ENCODE measurements at regions not wholly inside any gene's neighbourhood (a gene's known extent, or its start where the extent isn't known, plus 50 kb on each side); places are given as distances from the start of the nearest gene placed in this dataset.
"Not testable (repeated sequence)": the region's sequence is repeated elsewhere in the genome, so short reads cannot be mapped to it uniquely, and the experiment has no call there.

GRCh38 chr11:3444420-3444744, 65.4 kb upstream of the ZNF195 start:
- not testable (repeated sequence) for DNase-seq (ENCODE audit: low read depth)

- not testable (repeated sequence) for DNase-seq (ENCODE audit: low read depth)
These were observed 64.9 kb upstream of the ZNF195 start for GRCh38 chr11:3443700-3444419.

GRCh38 chr11:3437441-3437840, 58.5 kb upstream of the ZNF195 start:
- not testable (repeated sequence) for DNase-seq (ENCODE audit: low read depth)

GRCh38 chr11:3434976-3435375, 56.0 kb upstream of the ZNF195 start:
- no peak for DNase-seq (ENCODE audit: low read depth)

GRCh38 chr11:3429191-3429590, 50.2 kb upstream of the ZNF195 start:
- DNase-seq (ENCODE audit: low read depth): not testable (repeated sequence)
